IMR-90 (cell line): ENCODE measurements at regions not wholly inside any gene's neighbourhood (a gene's known extent, or its start where the extent isn't known, plus 50 kb on each side); places are given as distances from the start of the nearest gene placed in this dataset.

ENCODE experiments used
- ATAC-seq: fragments of 200-7000 bp; cut with Tn5 transposase; 2 replicates; pipeline ENCODE4 v1.9.1; 2020; ENCODE audit warnings: low read depth, mild to moderate bottlenecking, moderate library complexity
- BruUV-seq: library from RNA; stranded (reverse); fragments of 400-500 nt; replicated peaks from 2 replicates; lab custom pipeline; 2021; lab: Mats Ljungman, UMichigan
- CTCF ChIA-PET: fragments of 300-600 bp; formaldehyde crosslinking; extraction: SDS; loops from one replicate; lab custom pipeline; 2021; ENCODE audit warnings: antibody characterized with exemption; lab: Yijun Ruan, JAX
- POLR2A ChIA-PET: fragments of 300-600 bp; sonication (Branson Sonifier 250); formaldehyde crosslinking; loops from one replicate; lab custom pipeline; 2022; ENCODE audit warnings: antibody characterized with exemption; ENCODE audit not compliant: unreplicated experiment; lab: Charles Lee
- DNase-seq: peaks from one replicate; pipeline ENCODE4 v3.0.0; 2013
- H2AFZ ChIP-seq: replicated peaks from 2 replicates; pipeline ENCODE3; 2013; ENCODE audit warnings: low read length, mild to moderate bottlenecking; ENCODE audit not compliant: poor library complexity
- H2AK5ac ChIP-seq: 2 replicates; pipeline ENCODE4 v1.6.1; 2013; ENCODE audit warnings: low read depth, low read length, inconsistent platforms
- H2AK9ac ChIP-seq: replicated peaks from 2 replicates; pipeline ENCODE3; 2013; ENCODE audit warnings: mild to moderate bottlenecking, low read depth, low read length, moderate library complexity; ENCODE audit not compliant: poor library complexity
- H2BK120ac ChIP-seq: 2 replicates; pipeline ENCODE4 v1.6.1; 2013; ENCODE audit warnings: low read depth, low read length, inconsistent platforms
- H2BK15ac ChIP-seq: 3 replicates; pipeline ENCODE4 v1.6.1; 2013; ENCODE audit warnings: low read depth, low read length, inconsistent platforms
- H2BK20ac ChIP-seq: 2 replicates; pipeline ENCODE4 v1.6.1; 2013; ENCODE audit warnings: low read depth, mild to moderate bottlenecking, inconsistent platforms, low read length, moderate library complexity
- H2BK5ac ChIP-seq: 2 replicates; pipeline ENCODE4 v1.6.1; 2013; ENCODE audit warnings: mild to moderate bottlenecking, low read depth, low read length, inconsistent platforms; ENCODE audit not compliant: poor library complexity, severe bottlenecking
- H3K14ac ChIP-seq: replicated peaks from 2 replicates; pipeline ENCODE4 v1.6.1; 2013; ENCODE audit warnings: low read depth, low read length, inconsistent platforms
- H3K18ac ChIP-seq: 2 replicates; pipeline ENCODE4 v1.6.1; 2013; ENCODE audit warnings: low read depth, low read length, control low read depth
- H3K23ac ChIP-seq: 2 replicates; pipeline ENCODE4 v1.6.1; 2013; ENCODE audit warnings: low read depth, low read length, inconsistent platforms
- H3K27ac ChIP-seq: 2 replicates; pipeline ENCODE4 v1.5.1; 2013; ENCODE audit warnings: mild to moderate bottlenecking, control low read depth, low read length; ENCODE audit not compliant: insufficient read depth
- H3K27me3 ChIP-seq: 2 replicates; pipeline ENCODE4 v1.6.1; 2013; ENCODE audit warnings: low read length; ENCODE audit not compliant: control insufficient read depth, insufficient read depth
- H3K36me3 ChIP-seq: 2 replicates; pipeline ENCODE4 v1.6.1; 2013; ENCODE audit warnings: low read length, mixed read lengths; ENCODE audit not compliant: control insufficient read depth, insufficient read depth
- H3K4ac ChIP-seq: 2 replicates; pipeline ENCODE4 v1.6.1; 2013; ENCODE audit warnings: low read depth, low read length, inconsistent platforms
- H3K4me1 ChIP-seq: 2 replicates; pipeline ENCODE4 v1.6.1; 2013; ENCODE audit warnings: low read length, mixed read lengths; ENCODE audit not compliant: control insufficient read depth, insufficient read depth
- H3K4me2 ChIP-seq: 2 replicates; pipeline ENCODE4 v1.6.1; 2013; ENCODE audit warnings: low read depth, mild to moderate bottlenecking, control low read depth, low read length, moderate library complexity
- H3K4me3 ChIP-seq: 2 replicates; pipeline ENCODE4 v1.5.1; 2013; ENCODE audit warnings: low read depth, mild to moderate bottlenecking, control low read depth, low read length, moderate library complexity; ENCODE audit not compliant: insufficient read depth
- H3K56ac ChIP-seq: 2 replicates; pipeline ENCODE4 v1.6.1; 2013; ENCODE audit warnings: low read length, inconsistent platforms; ENCODE audit not compliant: insufficient read depth; ENCODE audit errors: extremely low read depth
- H3K79me1 ChIP-seq, 2 experiments: 2 replicates each; pipeline ENCODE4 v1.6.1; 2013; ENCODE audit warnings: low read length in 2 of 2, inconsistent platforms in 1 of 2, low read depth in 1 of 2
- H3K9ac ChIP-seq: 2 replicates; pipeline ENCODE4 v1.6.1; 2013; ENCODE audit warnings: low read depth, low read length, control low read depth
- H3K9me1 ChIP-seq: 2 replicates; pipeline ENCODE4 v1.6.1; 2013; ENCODE audit warnings: low read length, inconsistent platforms; ENCODE audit not compliant: insufficient read depth
- H3K9me3 ChIP-seq: 2 replicates; pipeline ENCODE4 v1.6.1; 2013; ENCODE audit warnings: low read length; ENCODE audit not compliant: control insufficient read depth, insufficient read depth
- H4K20me1 ChIP-seq: 2 replicates; pipeline ENCODE4 v1.6.1; 2013; ENCODE audit warnings: low read length, inconsistent platforms; ENCODE audit not compliant: insufficient read depth
- H4K5ac ChIP-seq: 2 replicates; pipeline ENCODE4 v1.6.1; 2013; ENCODE audit warnings: mild to moderate bottlenecking, low read depth, low read length, control low read depth
- H4K8ac ChIP-seq, 2 experiments: 2 replicates each; pipeline ENCODE4 v1.6.1; 2013; ENCODE audit warnings: low read depth in 2 of 2, low read length in 2 of 2, control low read depth in 1 of 2, inconsistent platforms in 1 of 2
- H4K91ac ChIP-seq: 2 replicates; pipeline ENCODE4 v1.6.1; 2013; ENCODE audit warnings: low read depth, low read length, inconsistent platforms; ENCODE audit not compliant: insufficient read depth
- MAZ ChIP-seq: IDR thresholded peaks from 2 replicates; pipeline ENCODE4 v1.6.1; 2012; ENCODE audit warnings: low read depth, mild to moderate bottlenecking, low read length, improper control_type of control experiment, moderate library complexity, borderline replicate concordance
- RCOR1 ChIP-seq: IDR thresholded peaks from 2 replicates; pipeline ENCODE4 v1.6.1; 2012; ENCODE audit warnings: mild to moderate bottlenecking, low read length, improper control_type of control experiment; ENCODE audit not compliant: insufficient replicate concordance
- WGBS, 2 experiments: methylation state at CpG; one replicate each; pipeline versions ENCODE4 v1.1.5 to v1.1.7; 2013; ENCODE audit warnings: missing lambda C conversion rate in 2 of 2; ENCODE audit not compliant: insufficient read length in 1 of 2; ENCODE audit errors: extremely low coverage in 2 of 2; 5-methylcytosine and 5-hydroxymethylcytosine counted together
- dilution Hi-C: fragments of 300-500 bp; cut with HindIII; formaldehyde crosslinking; loops from one replicate; pipeline ENCODE4 v1.14.3; 2018; ENCODE audit warnings: low sequenced_read_pairs; ENCODE audit not compliant: unreplicated experiment
- in situ Hi-C: fragments of 300-500 bp; cut with MboI; formaldehyde crosslinking; loops from 3 replicates; pipeline ENCODE4 v1.14.3; 2019; ENCODE audit warnings: low sequenced_read_pairs, inconsistent platforms, mixed read lengths
- intact Hi-C: fragments of 100-400 bp; cut with micrococcal nuclease; formaldehyde crosslinking; loops from 2 replicates; pipeline ENCODE4 v1.10.0; 2022
- TF ChIP-seq, protein P1 (sequence below): fragments of 150-350 bp; IDR thresholded peaks from 2 replicates; pipeline ENCODE4 v1.6.1; 2016; ENCODE audit warnings: low read depth, mild to moderate bottlenecking, low read length, moderate library complexity, borderline replicate concordance

DNA sequence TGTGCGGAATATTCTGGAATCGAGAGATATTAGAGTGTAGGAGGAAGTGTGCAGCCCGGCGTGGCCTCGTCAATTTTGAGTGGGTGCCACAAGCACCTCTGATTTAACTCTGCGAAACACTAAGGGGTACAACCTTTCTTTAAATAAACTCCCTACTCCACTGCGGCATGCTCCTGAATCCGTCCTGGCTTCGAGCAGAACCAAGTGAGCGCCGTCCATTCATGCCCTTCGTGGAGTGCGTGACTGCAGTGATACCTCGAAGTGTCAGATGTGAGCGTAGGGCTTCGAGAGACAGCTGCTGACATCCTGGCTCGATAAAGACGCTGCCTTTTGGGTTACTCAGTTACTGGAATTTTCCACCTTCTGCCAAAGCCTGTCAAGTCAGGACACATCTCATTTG is 128.8 kb downstream of the FOXL1 start:
- no peak overlapping the region for H3K4me3 ChIP-seq
- H3K27ac ChIP-seq, result no peak overlapping the region
- in situ Hi-C loops, result no loop called here
- ATAC-seq, result no peak
- H3K4me1 ChIP-seq, result no peaks in the 10 kb centered on the region
- no peak overlapping the region for H3K14ac ChIP-seq
- H3K9me3 ChIP-seq, result peaks cover 5% of the 10 kb centered on the region
- intact Hi-C loops, result no loop called here
- ChIA-PET POLR2A (no interaction called here), CTCF (no interaction called here)
- H3K79me1 ChIP-seq, result no peaks in the 10 kb centered on the region
- no TSS peak for BruUV-seq
- H2AFZ ChIP-seq, result no peak overlapping the region
- no peak overlapping the region for H3K56ac ChIP-seq
- no peak overlapping the region for H2BK15ac ChIP-seq
- no peak for DNase-seq
- no peaks in the 10 kb centered on the region for H4K20me1 ChIP-seq
- TF ChIP-seq, protein P1, sequence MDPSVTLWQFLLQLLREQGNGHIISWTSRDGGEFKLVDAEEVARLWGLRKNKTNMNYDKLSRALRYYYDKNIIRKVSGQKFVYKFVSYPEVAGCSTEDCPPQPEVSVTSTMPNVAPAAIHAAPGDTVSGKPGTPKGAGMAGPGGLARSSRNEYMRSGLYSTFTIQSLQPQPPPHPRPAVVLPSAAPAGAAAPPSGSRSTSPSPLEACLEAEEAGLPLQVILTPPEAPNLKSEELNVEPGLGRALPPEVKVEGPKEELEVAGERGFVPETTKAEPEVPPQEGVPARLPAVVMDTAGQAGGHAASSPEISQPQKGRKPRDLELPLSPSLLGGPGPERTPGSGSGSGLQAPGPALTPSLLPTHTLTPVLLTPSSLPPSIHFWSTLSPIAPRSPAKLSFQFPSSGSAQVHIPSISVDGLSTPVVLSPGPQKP, result no peak
- TF ChIP-seq MAZ, result no peak
- no peak for TF ChIP-seq RCOR1
- no peak overlapping the region for H3K23ac ChIP-seq
- no peaks in the 10 kb centered on the region for H3K9me1 ChIP-seq
- no peak overlapping the region for H3K9ac ChIP-seq
- no peak overlapping the region for H4K91ac ChIP-seq
- dilution Hi-C loops, result no loop called here
- WGBS, 2 experiments, result 76% methylated on average over 10 of the region's 18 CpGs; no CpG with 5 or more reads in 1 of the 2 experiments
- H2BK20ac ChIP-seq, result no peak overlapping the region
- H4K8ac ChIP-seq, result no peak overlapping the region
- peaks cover 11% of the 10 kb centered on the region for H3K27me3 ChIP-seq
- no peak overlapping the region for H4K5ac ChIP-seq
- no peak overlapping the region for H2AK5ac ChIP-seq
- H3K4me2 ChIP-seq, result no peak overlapping the region
- H3K36me3 ChIP-seq, result no peaks in the 10 kb centered on the region
- H2AK9ac ChIP-seq, result no peak overlapping the region
- no peak overlapping the region for H2BK5ac ChIP-seq
- no peak overlapping the region for H2BK120ac ChIP-seq
- H3K4ac ChIP-seq, result no peak overlapping the region
- H3K18ac ChIP-seq, result no peak overlapping the region
